Skin epidermis (tissue), 12 donors: ENCODE measurements at regions not wholly inside any gene's neighbourhood (a gene's known extent, or its start where the extent isn't known, plus 50 kb on each side); places are given as distances from the start of the nearest gene placed in this dataset.
"Not testable (repeated sequence)": the region's sequence is repeated elsewhere in the genome, so short reads cannot be mapped to it uniquely, and the experiment has no call there.

Source experiments
- H3K27ac ChIP-seq, 21 experiments: fragments of 200-600 bp; sonication (generic) in 11 of 21; one replicate each; pipeline ENCODE4 v1.5.0; 2020; ENCODE audit warnings: mild to moderate bottlenecking in 3 of 21, inconsistent platforms in 2 of 21, moderate library complexity in 2 of 21
- H3K4me3 ChIP-seq, 7 experiments: fragments of 200-600 bp; sonication (generic) in 2 of 7; one replicate each; pipeline ENCODE4 v1.5.0; 2020; ENCODE audit warnings: inconsistent platforms in 2 of 7, mild to moderate bottlenecking in 2 of 7, moderate library complexity in 1 of 7

DNA sequence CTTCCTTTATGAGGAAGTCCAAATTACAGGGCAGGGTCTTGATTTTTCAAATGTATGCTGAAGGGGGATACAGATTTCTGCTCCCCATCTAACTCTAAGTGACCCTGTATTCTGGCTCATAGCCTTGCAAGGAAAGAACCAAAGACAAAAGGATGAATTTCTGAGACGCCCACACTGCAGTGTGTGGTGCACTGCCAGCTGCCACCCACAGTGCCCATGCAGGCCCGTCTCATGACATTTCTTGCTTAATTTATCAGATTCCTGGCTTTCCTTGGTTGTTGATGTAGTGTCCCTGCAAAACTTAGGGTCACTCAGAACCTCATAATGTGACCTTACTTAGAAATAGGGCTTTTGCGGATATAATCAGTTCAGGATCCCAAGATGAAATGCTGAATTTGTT, 68.0 kb downstream of the CBLN4 start:
- Histone ChIP-seq H3K27ac (no peak overlapping the region), H3K4me3 (no peak overlapping the region)

DNA sequence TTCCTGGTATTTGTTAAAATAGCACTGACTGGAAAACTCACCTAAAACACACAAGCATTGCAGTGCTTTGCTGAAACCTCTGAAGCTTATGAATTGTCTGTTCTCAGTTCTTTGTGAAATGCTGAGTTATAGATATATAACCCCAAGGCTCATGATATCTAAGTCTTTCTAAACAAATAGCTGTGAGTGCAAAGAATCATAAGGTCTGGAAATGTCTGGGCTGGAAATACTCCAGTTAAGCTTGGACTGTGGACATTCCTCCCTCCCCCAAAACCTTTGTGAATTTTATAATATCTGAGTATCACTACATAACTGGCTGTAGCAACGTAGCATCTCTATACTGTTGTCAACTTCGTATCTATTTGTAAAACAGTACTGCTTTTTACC, 69.1 kb downstream of the CBLN4 start:
- no peak overlapping the region for H3K27ac ChIP-seq
- no peak overlapping the region for H3K4me3 ChIP-seq

DNA sequence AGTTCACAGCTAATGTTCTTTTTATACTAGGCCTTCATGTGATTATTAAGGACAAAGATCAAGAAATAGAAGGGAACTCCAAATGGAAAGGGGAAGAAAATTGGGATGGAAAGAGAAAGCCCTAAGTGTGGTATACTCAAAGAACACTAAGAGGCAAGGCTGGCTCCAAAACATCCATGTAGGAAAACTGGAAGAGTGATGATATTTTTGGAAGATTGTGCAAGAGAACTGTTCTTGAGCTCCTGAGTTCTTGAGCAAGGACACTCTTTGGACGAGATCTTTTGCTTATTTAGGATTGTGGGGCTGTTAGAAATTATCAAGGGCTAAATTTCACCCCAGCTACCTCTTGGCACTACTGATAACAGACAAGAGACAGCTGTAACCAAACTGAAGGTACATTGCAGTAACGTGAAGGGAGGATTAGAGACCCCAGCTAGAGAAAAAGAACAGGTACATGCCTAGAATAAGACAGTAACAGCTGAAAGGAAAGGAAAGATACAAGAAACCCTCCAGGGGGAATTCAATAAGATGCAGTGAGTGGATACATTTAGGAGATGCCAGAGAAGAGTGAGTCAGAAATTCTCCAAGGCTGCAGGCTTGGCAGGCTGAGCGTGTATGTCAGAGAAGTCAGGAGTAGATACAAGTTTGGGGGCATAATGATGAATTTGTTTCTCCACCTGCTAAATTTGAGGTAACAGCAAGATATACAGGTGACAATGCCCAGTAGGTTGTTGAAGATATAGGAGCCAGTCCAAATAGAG, 69.7 kb downstream of the CBLN4 start:
- Histone ChIP-seq H3K4me3 (no peak overlapping the region), H3K27ac (no peak overlapping the region)

GRCh38 chr20:55934146-55934545, 71.2 kb downstream of the CBLN4 start:
- H3K4me3 ChIP-seq = no peak overlapping the region

DNA sequence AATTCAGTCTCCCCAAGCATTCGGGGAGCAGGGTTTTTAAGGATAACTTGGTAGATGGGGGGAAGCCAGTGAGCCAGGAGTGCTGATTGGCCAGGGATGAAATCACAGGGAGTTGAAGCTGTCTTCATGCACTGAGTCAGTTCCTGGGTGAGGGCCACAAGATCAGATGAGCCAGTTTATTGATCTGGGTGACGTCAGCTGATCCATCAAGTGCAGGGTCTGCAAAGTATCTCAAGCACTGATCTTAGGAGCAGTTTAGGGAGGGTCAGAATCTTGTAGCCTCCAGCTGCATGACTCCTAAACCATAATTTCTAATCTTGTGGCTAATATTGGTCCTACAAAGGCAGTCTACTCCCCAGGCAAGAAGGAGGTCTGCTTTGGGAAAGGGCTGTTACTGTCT, 74.4 kb downstream of the CBLN4 start:
- H3K4me3 ChIP-seq, H3K27ac ChIP-seq: not testable (repeated sequence)

More at GRCh38 chr20:55934146-55934545, 71.2 kb downstream of the CBLN4 start:
- H3K27ac ChIP-seq = no peak overlapping the region

DNA sequence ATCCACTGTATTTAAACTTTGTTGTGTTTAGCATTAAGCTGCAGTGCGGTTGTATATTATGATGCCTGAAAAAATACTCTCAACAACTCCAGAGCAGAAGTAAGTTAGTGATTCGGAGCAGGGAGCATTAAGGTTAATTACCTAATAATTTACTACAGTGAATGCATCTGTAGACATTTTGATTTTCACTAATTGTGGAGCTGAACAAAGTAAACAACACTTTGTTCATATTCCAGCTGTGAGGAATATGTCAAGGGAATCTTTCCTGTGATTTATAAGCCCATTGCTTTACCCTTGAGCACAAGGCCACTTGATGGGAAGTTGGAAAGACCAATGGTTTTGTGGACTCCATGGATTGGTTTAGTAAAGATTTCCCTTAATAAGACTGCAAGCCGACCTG, 77.1 kb downstream of the CBLN4 start:
- no peak overlapping the region for H3K27ac ChIP-seq
- no peak overlapping the region for H3K4me3 ChIP-seq

DNA sequence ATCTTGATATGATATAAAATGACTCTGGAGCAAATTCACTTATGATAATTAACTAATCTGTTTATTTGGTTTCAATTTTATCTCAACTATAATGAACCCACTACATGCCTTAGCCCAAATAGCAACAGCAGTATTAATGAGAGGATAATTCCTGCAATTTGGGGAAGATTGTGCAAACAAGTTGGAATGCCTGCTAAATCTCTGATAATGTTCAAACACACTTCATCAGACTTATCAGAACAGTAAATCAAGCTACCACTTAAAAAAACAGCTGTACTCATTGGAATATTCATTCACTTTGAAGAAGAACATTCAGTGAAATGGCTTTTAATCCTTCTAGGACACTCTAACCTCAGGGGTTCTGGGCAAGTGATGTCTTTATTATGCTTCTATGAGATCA, 85.4 kb downstream of the CBLN4 start:
- H3K4me3 ChIP-seq = no peak overlapping the region
- no peak overlapping the region for H3K27ac ChIP-seq

- Histone ChIP-seq H3K27ac (no peak overlapping the region), H3K4me3 (no peak overlapping the region)
Measured at GRCh38 chr20:55919319-55919718, 86.0 kb downstream of the CBLN4 start.

GRCh38 chr20:55918471-55918870, 86.8 kb downstream of the CBLN4 start:
- Histone ChIP-seq H3K27ac (no peak overlapping the region), H3K4me3 (no peak overlapping the region)

- H3K27ac ChIP-seq = no peak overlapping the region
- no peak overlapping the region for H3K4me3 ChIP-seq
Measured at GRCh38 chr20:55893031-55893430, 112.3 kb downstream of the CBLN4 start.

DNA sequence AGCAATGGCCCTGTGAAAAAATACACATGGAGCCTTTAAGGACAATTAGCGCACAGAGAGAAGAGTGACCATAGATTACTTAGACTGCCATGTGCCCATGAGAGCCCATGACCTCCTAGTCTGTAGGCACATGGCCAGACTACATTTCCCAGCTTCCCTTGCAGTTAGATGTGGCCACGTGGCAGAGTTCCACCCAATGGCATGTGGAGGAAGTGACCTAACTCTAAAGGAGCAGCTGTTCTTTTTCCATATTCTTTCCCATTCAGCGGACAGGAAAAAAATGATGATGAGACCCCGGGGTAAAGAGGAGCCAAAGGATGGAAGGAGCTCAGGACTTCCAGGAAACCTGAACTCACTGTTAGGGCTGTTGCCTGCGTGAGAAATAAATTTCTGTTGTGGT, 116.6 kb downstream of the CBLN4 start:
- H3K4me3 ChIP-seq = no peak overlapping the region
- no peak overlapping the region for H3K27ac ChIP-seq

GRCh38 chr20:55882910-55883309, 122.4 kb downstream of the CBLN4 start:
- Histone ChIP-seq H3K4me3 (no peak overlapping the region), H3K27ac (no peak overlapping the region)

DNA sequence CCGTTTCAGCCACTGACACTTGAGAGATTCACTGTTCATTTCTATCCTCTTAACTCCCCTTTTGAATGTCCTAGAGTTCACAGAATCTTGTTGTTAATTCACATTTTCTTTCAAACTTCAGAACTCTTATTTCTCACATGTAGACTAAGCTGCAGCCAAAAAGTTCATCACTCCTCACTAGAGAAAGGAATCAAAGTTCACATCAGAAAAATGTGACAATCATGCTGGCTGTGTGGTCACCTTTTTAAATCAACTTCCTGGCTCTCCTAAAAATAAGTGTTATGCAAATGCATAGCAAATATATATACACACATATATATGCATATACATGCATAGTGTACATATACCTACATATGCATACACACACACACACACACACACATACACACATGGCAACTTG, 123.0 kb downstream of the CBLN4 start:
- Histone ChIP-seq H3K27ac (no peak overlapping the region), H3K4me3 (no peak overlapping the region)

GRCh38 chr20:55881204-55881603, 124.1 kb downstream of the CBLN4 start:
- Histone ChIP-seq H3K27ac (no peak overlapping the region), H3K4me3 (no peak overlapping the region)

- H3K4me3 ChIP-seq = no peak overlapping the region
Measured at GRCh38 chr20:55880361-55880760, 125.0 kb downstream of the CBLN4 start.

DNA sequence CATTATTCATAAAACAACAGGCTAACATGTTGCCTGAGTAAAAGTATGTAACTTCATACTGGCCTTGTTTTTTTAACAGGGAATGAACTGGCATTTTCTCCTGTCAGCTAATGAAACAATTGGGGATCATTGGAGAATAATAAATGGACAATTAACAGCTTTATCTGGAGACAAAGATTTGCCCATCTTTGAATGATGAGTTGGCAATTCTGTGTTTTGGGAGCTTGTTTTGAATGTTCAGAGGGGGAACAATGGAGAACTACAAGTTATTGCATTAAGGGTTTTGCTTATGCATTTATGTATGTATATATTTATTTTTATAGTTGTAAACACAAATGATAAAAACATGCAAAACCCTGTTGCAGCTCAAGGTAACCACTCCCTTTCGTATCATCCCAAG, 150.3 kb downstream of the CBLN4 start:
- H3K27ac ChIP-seq = no peak overlapping the region
- no peak overlapping the region for H3K4me3 ChIP-seq

More at GRCh38 chr20:55880361-55880760, 125.0 kb downstream of the CBLN4 start:
- H3K27ac ChIP-seq = no peak overlapping the region

GRCh38 chr20:55830121-55830827, 175.0 kb downstream of the CBLN4 start:
- Histone ChIP-seq H3K4me3 (no peak overlapping the region), H3K27ac (no peak overlapping the region)

DNA sequence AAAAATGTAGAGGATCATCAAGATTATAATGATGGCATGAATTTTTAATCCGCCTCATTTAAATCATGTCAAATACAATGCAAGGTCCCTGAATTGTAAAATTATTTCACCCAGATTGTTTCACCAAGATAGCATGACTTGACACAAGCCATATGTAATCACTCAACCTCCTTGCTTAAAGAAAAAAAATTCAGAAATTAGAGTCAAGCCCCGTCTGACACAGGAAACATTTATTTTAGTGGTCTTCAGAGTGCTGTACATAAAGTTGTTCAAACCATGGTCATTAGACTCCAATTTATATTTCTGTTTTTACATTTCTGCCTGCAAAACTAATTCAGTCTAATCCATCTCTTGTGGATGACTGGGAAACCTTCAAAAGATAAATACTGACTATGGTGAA, 200.2 kb downstream of the CBLN4 start:
- no peak overlapping the region for H3K27ac ChIP-seq
- H3K4me3 ChIP-seq = no peak overlapping the region

DNA sequence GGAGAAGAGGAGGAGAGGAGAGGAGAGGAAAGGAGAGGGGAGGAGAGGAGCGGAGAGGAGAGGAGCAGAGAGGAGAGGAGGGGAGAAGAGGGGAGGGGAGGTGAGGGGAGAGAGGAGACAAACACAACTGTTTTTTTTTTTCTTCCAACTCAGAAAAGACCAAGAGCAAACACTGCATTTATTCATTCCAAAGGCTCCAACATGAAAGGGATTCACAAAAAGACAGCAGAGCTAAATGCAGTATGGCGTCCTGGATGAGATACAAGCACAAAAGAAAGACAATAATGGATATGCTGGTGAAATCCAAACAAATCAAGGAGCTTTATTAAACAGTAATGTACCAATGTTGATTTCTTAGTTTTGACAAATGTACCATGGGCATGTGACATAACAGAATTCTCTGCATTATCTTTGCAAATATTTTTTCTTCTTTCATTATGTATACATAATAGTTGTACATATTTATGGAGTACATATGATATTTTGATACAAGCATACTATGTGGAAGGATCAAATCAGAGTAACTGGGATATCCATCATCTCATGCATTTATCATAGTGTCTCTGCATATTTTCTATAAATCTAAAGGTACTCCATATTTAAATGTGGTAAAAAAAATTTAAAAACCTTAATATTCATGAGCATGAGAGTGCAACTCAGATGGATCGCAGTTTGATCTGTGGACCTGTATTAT, 204.6 kb downstream of the CBLN4 start:
- no peak overlapping the region for H3K27ac ChIP-seq
- no peak overlapping the region for H3K4me3 ChIP-seq

- H3K4me3 ChIP-seq = no peak overlapping the region
- no peak overlapping the region for H3K27ac ChIP-seq
Measured at GRCh38 chr20:55793986-55794385, 211.3 kb downstream of the CBLN4 start.

GRCh38 chr20:55792049-55792448, 213.3 kb downstream of the CBLN4 start:
- no peak overlapping the region for H3K4me3 ChIP-seq

More at GRCh38 chr20:55792049-55792448, 213.3 kb downstream of the CBLN4 start:
- H3K27ac ChIP-seq = no peak overlapping the region
